Stimulated activated CD8-positive, alpha-beta memory T cell treated with anti-CD3 and anti-CD28 coated beads, Interleukin-4, amount 100 ng/mL, for 24 hours (primary cell): ENCODE measurements at regions not wholly inside any gene's neighbourhood (a gene's known extent, or its start where the extent isn't known, plus 50 kb on each side); places are given as distances from the start of the nearest gene placed in this dataset.

Experiments
- DNase-seq: peaks from one replicate; pipeline ENCODE4 v3.0.0-alpha.2; 2020; ENCODE audit warnings: low read depth

GRCh38 chr4:14049946-14050345 lies 422.4 kb upstream of the BOD1L1 start:
- DNase-seq, result no peak

- no peak for DNase-seq
Measured at GRCh38 chr4:14053291-14053690, 425.8 kb upstream of the BOD1L1 start.

GRCh38 chr4:14054391-14054790 lies 426.9 kb upstream of the BOD1L1 start:
- DNase-seq, result no peak

GRCh38 chr4:14059006-14059405 lies 431.5 kb upstream of the BOD1L1 start:
- no peak for DNase-seq

GRCh38 chr4:14064984-14065383 lies 437.5 kb upstream of the BOD1L1 start:
- DNase-seq, result no peak

GRCh38 chr4:14065406-14065805 lies 437.9 kb upstream of the BOD1L1 start:
- DNase-seq, result no peak

GRCh38 chr4:14066979-14067378 lies 439.5 kb upstream of the BOD1L1 start:
- DNase-seq, result no peak

- DNase-seq, result no peak
Measured at GRCh38 chr4:14069886-14070285, 442.4 kb upstream of the BOD1L1 start.

- no peak for DNase-seq
Measured at GRCh38 chr4:14070289-14070880, 442.9 kb upstream of the BOD1L1 start.

- DNase-seq, result no peak
Measured at GRCh38 chr4:14072506-14072905, 445.0 kb upstream of the BOD1L1 start.

- no peak for DNase-seq
Measured at GRCh38 chr4:14076776-14077175, 449.3 kb upstream of the BOD1L1 start.

GRCh38 chr4:14078326-14078725 lies 450.8 kb upstream of the BOD1L1 start:
- DNase-seq, result no peak

GRCh38 chr4:14079601-14080000 lies 452.1 kb upstream of the BOD1L1 start:
- no peak for DNase-seq

- no peak for DNase-seq
Measured at GRCh38 chr4:14083150-14083549, 455.6 kb upstream of the BOD1L1 start.

GRCh38 chr4:14084598-14084997 lies 457.1 kb upstream of the BOD1L1 start:
- no peak for DNase-seq

- DNase-seq, result no peak
Measured at GRCh38 chr4:14087459-14087858, 459.9 kb upstream of the BOD1L1 start.

GRCh38 chr4:14087921-14088320 lies 460.4 kb upstream of the BOD1L1 start:
- DNase-seq, result no peak

GRCh38 chr4:14091531-14091930 lies 464.0 kb upstream of the BOD1L1 start:
- DNase-seq, result no peak

GRCh38 chr4:14091966-14092365 lies 464.4 kb upstream of the BOD1L1 start:
- DNase-seq, result no peak

- DNase-seq, result no peak
Measured at GRCh38 chr4:14092741-14093140, 465.2 kb upstream of the BOD1L1 start.

GRCh38 chr4:14095831-14096230 lies 468.3 kb upstream of the BOD1L1 start:
- no peak for DNase-seq

GRCh38 chr4:14096396-14096965 lies 469.0 kb upstream of the BOD1L1 start:
- DNase-seq, result no peak

GRCh38 chr4:14100349-14100748 lies 472.8 kb upstream of the BOD1L1 start:
- DNase-seq, result no peak

GRCh38 chr4:14110407-14110806 lies 482.9 kb upstream of the BOD1L1 start:
- no peak for DNase-seq
